ENCODE measurements at regions not wholly inside any gene's neighbourhood (a gene's known extent, or its start where the extent isn't known, plus 50 kb on each side); places are given as distances from the start of the nearest gene placed in this dataset.

DNA sequence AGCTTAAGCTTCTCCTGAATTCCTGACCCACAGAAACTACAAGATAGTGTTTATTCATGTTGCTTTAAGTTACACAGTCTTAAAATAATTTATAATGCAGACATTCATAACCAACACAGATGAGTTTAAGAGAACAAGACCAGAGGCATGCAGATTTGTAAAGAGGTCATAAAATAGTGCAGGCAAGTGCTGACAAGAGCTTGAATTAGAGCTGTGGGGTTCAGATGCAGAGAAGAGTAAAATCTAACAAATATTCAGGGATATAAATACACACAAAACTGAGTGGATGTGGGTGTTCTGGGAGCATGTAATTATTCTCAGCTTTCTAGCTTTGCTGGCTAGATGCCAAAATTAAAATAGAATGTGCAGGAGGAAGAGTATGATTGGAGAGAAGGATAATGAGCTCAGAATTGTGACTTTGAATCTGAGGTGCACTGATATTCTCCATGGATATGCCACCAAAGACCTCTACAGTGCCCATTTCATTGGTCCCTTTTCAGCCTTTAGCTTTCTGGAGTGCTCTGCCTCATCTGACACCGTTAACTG, 291.9 kb upstream of the SGK1 start:
- TF ChIP-seq, protein P1, sequence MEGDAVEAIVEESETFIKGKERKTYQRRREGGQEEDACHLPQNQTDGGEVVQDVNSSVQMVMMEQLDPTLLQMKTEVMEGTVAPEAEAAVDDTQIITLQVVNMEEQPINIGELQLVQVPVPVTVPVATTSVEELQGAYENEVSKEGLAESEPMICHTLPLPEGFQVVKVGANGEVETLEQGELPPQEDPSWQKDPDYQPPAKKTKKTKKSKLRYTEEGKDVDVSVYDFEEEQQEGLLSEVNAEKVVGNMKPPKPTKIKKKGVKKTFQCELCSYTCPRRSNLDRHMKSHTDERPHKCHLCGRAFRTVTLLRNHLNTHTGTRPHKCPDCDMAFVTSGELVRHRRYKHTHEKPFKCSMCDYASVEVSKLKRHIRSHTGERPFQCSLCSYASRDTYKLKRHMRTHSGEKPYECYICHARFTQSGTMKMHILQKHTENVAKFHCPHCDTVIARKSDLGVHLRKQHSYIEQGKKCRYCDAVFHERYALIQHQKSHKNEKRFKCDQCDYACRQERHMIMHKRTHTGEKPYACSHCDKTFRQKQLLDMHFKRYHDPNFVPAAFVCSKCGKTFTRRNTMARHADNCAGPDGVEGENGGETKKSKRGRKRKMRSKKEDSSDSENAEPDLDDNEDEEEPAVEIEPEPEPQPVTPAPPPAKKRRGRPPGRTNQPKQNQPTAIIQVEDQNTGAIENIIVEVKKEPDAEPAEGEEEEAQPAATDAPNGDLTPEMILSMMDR (IDR thresholded peaks at IDR 0.05; ENCODE audit: insufficient read depth, low read depth, low read length): no peak
- no peaks in the 10 kb centered on the region for H3K36me3 ChIP-seq (ENCODE audit: control insufficient read depth, insufficient read depth, low read length)
- no peaks in the 10 kb centered on the region for H3K27me3 ChIP-seq (ENCODE audit: control insufficient read depth, insufficient read depth, low read length)
- H3K4me3 ChIP-seq (ENCODE audit: low read depth, low read length): no peak overlapping the region
- DNase-seq (ENCODE audit: low read depth): no peak
- POLR2A ChIA-PET: interaction anchor here (0.6 kb wide), 1 partner anchor 434 kb away, joined by 3 read pairs; no protein-coding TSS in a partner anchor
- CTCF ChIA-PET: interaction anchor here (0.6 to 1.3 kb wide), 5 partner anchors 14 to 452 kb away, joined by 3 to 6 read pairs (median 3); no protein-coding TSS in a partner anchor

DNA sequence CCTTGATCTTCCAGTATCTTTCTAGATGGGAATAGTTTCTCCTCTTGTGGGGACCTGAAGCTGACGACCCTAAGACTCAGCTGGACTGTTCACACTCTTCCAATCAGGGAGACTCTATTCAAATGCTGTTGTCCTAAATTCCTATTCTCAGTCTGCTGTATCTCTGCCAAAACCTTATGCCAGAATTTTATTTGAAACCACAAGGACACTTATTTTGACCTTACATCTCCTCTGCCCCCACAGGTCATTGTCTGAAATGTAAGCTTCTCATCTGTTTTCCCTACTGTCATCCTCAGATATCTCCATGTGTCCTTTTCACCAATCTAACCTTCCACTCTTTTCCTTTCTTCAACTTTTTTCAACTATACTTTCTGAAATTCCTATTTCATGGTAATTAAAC, 289.5 kb upstream of the SGK1 start:
- ChIA-PET CTCF (interaction anchor here (1.6 kb wide), 1 partner anchor 39 kb away, joined by 3 read pairs; no protein-coding TSS in a partner anchor), POLR2A (no interaction called here)
- no peaks in the 10 kb centered on the region for H3K27me3 ChIP-seq (ENCODE audit: control insufficient read depth, insufficient read depth, low read length)
- TF ChIP-seq, protein P1 (IDR thresholded peaks at IDR 0.05; ENCODE audit: insufficient read depth, low read depth, low read length): no peak
- no peaks in the 10 kb centered on the region for H3K36me3 ChIP-seq (ENCODE audit: control insufficient read depth, insufficient read depth, low read length)
- H3K4me3 ChIP-seq (ENCODE audit: low read depth, low read length): no peak overlapping the region
- no peak for DNase-seq (ENCODE audit: low read depth)

DNA sequence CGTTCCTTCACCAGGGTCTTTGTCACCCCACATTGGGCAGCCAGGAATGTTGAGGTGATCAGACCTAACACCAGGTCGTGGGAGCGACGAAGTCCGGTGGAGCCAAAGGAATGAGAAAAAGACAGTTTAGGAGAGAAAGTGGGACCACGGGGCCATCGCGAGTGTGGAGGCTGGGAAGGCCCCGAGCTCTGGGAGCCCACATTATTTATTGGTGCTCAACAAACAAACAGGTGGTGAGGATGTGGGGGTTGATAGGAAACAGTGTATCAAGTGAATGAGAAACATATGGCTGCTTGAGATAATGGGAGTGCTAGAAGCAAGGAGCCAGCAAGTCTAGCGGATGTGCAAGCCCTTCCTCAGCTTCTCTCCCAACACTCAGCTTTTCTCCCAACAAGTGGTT, 287.1 kb upstream of the SGK1 start:
- POLR2A ChIA-PET: no interaction called here

DNA sequence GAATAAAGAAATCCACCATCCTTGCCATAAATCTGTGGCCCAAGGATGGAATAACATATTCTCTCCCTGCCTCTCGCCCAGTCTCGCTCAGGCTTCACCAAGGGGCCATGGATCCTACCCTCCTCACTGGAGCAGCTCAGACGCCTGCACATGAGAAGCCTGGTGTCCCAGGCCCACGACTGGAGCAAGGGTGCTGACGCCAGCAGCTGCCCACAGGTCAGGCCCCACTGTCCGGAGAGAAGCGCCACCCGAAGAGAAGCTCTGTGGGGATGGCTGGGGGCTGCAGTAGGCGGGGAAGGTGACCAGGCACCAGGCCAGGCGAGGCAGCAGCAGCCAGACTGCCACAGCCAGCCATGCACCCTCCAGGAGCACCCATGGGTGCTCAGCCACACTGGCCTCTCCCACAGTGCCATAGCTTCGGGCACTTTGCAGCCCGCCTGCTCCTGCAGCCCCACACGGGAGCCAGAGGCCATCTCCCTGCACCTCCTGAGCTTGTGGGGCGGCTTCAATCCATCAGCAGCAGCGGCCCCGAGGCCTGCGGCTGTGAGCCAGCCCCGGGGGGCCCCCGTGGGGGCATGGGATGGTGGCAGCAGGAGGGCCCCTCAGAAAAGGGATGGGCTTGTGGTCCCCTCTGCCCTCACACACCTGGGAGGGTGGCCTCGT, 286.2 kb upstream of the SGK1 start:
- Histone ChIP-seq H3K4me3 (ENCODE audit: low read depth, low read length) (no peak overlapping the region), H3K36me3 (ENCODE audit: control insufficient read depth, insufficient read depth, low read length) (no peaks in the 10 kb centered on the region), H3K27me3 (ENCODE audit: control insufficient read depth, insufficient read depth, low read length) (no peaks in the 10 kb centered on the region)
- ChIA-PET CTCF (interaction anchor here (0.6 to 1.4 kb wide), 2 partner anchors 10 to 11 kb away, joined by 3 to 12 read pairs; no protein-coding TSS in a partner anchor), POLR2A (no interaction called here)
- DNase-seq (ENCODE audit: low read depth): no peak
- TF ChIP-seq, protein P1 (IDR thresholded peaks at IDR 0.05; ENCODE audit: insufficient read depth, low read depth, low read length): no peak

More for the DNA sequence above, 287.1 kb upstream of the SGK1 start:
- TF ChIP-seq, protein P1 (IDR thresholded peaks at IDR 0.05; ENCODE audit: insufficient read depth, low read depth, low read length): no peak
- no peaks in the 10 kb centered on the region for H3K36me3 ChIP-seq (ENCODE audit: control insufficient read depth, insufficient read depth, low read length)
- no peak overlapping the region for H3K4me3 ChIP-seq (ENCODE audit: low read depth, low read length)
- no peak for DNase-seq (ENCODE audit: low read depth)
- CTCF ChIA-PET: no interaction called here
- no peaks in the 10 kb centered on the region for H3K27me3 ChIP-seq (ENCODE audit: control insufficient read depth, insufficient read depth, low read length)

DNA sequence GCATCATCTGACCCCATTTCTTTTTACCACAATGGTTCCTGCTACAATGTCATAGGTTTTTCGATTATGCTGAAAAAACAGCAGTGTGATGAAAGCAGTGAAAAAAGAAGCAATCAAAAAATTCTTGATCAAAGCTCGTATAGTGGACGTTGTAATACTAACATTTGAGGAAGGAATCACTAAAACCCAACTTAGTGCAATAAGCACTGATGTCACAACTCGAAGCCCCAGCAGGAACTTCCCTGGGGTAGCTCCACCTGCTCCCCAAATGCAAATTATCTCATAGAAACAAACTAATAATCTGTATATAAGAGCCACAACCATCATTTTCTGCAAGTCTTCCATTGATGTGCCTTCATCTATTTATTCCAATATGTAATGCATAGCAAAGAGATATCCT, 285.6 kb upstream of the SGK1 start:
- POLR2A ChIA-PET: no interaction called here
- H3K27me3 ChIP-seq (ENCODE audit: control insufficient read depth, insufficient read depth, low read length): no peaks in the 10 kb centered on the region
- CTCF ChIA-PET: interaction anchor here (0.6 to 1.4 kb wide), 2 partner anchors 11 kb away, joined by 3 to 12 read pairs; no protein-coding TSS in a partner anchor
- no peaks in the 10 kb centered on the region for H3K36me3 ChIP-seq (ENCODE audit: control insufficient read depth, insufficient read depth, low read length)
- TF ChIP-seq, protein P1 (IDR thresholded peaks at IDR 0.05; ENCODE audit: insufficient read depth, low read depth, low read length): no peak
- no peak for DNase-seq (ENCODE audit: low read depth)
- no peak overlapping the region for H3K4me3 ChIP-seq (ENCODE audit: low read depth, low read length)

All from BJ (cell line).